Astrocyte (in vitro differentiated cells and primary cell): ENCODE measurements at regions not wholly inside any gene's neighbourhood (a gene's known extent, or its start where the extent isn't known, plus 50 kb on each side); places are given as distances from the start of the nearest gene placed in this dataset.

ENCODE experiments used
- CTCF ChIP-seq: IDR thresholded peaks from 2 replicates; pipeline ENCODE4 v1.5.1; 2011; ENCODE audit warnings: low read depth, mild to moderate bottlenecking, inconsistent platforms, low read length, moderate library complexity; ENCODE audit not compliant: insufficient read depth
- EZH2 ChIP-seq: IDR thresholded peaks from 2 replicates; pipeline ENCODE4 v1.6.1; 2012; ENCODE audit warnings: mild to moderate bottlenecking, low read length, inconsistent platforms; ENCODE audit not compliant: insufficient read depth

GRCh38 chr7:84738583-84739150, 448.2 kb downstream of the SEMA3D start:
- TF ChIP-seq CTCF (no peak), EZH2 (no peak)
